Amygdala (tissue), 56 donors: ENCODE measurements at regions not wholly inside any gene's neighbourhood (a gene's known extent, or its start where the extent isn't known, plus 50 kb on each side); places are given as distances from the start of the nearest gene placed in this dataset.
A peak's percentile ranks its signal among the peaks of the same experiment; 100 is the strongest.
"Not testable (repeated sequence)": the region's sequence is repeated elsewhere in the genome, so short reads cannot be mapped to it uniquely, and the experiment has no call there.

ENCODE experiments used
- DNase-seq, 56 donors: peaks; one replicate each; lab custom pipeline; 2025; lab: John Stamatoyannopoulos, UW

DNA sequence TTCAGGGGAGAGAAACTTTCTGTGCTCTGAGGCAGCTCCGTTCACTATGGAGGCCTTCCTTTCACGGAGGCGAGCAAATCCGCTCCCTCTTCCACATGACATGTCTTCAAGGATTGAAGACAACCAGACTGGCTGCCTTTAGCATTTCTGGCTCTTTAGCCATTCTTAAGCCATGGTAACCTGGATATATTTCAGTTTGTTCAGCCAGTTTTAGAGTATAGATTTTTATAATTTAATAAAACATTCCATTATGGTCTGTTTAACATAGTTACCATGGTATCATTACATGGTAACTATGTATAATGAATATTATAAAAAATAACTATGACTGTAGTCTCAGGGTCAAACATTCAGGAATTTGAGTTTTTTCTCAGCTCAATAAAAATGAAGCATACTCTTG, 54.2 kb upstream of the NFIA start:
- no peak for DNase-seq

DNA sequence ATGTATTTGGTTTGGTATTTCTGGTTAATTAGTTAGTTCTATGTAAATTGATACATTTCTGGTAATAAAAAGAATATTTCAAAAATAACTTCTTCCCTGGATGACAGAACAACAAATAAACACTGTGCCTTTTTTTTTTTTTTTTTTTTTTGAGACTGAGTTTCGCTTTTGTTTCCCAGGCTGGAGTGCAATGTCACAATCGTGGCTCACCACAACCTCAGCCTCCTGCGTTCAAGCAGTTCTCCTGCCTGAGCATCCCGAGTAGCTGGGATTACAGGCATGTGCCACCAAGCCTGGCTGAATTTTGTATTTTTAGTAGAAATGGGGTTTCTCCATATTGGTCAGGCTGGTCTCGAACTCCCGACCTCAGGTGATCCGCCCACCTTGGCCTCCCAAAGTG, 64.3 kb upstream of the NFIA start:
- not testable (repeated sequence) for DNase-seq

DNA sequence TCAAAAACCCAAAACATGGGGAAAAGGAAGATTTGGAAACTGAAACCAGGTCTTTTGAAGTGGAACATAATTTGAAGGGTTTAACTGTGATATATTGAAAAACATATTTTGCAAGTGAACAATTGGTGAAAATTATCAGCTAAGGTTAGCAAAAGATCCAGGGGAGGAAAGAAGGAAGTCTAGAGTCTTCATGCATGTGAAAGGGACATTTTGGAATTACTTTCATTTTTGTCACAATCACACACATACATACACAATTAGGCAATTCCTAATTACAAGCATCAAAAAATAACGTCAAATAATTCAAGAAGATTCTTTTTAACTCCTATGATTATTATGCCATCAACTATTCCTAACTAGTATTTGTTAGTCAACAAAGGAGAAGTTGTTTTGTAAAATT, 64.7 kb upstream of the NFIA start:
- no peak for DNase-seq

DNA sequence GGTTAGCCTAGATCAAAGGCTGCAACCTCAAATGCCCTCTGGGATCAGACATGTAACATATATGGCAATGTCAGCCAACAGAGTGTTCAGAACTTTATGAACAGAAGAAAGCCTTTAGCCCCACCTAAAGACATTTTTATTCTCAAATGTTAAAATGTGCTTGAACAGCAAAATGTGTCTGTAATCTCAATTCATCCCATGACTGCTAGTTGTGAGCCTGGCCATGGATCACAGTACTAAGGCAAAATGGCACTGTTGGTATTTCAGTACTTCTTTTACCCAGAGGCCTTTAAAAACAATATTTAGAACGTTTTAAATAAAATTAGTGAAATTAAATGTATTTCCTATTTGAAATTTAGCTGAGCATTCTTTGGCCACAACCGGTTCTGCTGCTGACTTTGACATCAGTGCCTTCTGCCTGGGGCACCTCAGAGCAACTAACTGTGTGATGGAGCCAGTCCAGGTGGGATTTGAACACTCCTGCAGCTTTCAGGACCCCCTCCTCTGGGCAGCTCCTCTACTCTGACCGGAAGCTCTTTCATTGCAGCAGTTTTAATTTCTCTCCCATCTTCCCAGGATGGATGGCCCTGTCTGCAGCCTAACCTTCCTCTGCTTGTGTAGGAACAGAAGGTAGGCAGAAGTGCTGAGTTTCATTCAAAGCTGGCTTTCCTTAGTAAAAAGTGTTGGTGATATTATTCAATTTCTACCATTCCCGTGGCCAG, 68.3 kb upstream of the NFIA start:
- DNase-seq: no peak

DNA sequence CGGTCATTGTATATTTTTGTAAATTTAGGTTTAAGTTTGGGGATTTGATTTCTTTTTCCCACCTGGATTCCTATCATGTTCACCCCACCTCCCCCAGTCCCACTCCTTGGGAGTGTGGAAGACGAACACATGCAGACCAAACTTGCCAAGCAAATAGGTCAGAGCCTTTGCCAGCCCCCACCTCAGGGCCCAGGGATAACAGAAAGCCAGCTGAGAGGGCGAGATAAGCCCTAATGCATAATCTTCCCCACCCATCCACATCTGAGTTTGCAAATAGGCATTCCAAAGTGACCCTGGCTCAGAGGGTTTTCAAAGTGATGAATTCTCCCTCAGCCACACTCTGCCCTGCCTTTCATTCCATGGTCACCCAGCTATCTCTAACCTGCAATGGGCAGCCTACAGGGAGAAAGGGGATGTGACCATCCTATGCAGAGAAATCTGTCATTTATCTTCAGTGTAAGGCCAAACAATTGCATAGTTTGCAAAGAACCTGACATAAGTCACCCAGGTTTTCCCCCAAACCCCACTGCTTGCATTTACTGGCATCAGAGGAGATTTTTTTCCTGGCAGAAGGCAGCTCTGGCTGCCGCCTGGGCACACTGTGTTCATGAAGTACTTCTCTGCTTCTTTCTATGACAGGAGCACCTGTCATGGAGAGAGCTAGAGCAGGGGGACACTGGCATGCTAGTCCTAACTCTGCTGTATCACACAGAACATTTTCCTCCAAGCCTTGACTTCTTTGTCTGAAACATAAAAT, 69.0 kb upstream of the NFIA start:
- no peak for DNase-seq

DNA sequence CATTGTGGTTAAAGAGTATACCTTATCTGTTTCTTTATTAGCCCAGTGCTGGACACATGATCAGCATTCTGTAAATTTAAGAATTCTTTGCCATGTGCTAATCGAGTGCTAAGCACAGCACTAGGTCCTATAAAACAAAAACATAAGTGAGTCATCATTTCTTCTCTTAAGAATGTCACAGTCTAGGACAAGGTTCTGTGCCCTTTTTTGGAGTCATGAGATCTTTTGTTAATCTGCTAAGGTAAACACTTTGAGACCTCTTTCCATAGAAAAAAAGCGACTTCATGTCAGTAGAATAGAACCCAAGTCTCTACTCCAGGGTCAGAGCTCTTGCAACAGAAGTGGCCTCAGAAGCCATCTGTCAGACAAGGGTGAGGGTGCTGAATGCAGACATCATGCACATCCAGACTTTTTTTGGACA, 70.0 kb upstream of the NFIA start:
- DNase-seq: no peak

DNA sequence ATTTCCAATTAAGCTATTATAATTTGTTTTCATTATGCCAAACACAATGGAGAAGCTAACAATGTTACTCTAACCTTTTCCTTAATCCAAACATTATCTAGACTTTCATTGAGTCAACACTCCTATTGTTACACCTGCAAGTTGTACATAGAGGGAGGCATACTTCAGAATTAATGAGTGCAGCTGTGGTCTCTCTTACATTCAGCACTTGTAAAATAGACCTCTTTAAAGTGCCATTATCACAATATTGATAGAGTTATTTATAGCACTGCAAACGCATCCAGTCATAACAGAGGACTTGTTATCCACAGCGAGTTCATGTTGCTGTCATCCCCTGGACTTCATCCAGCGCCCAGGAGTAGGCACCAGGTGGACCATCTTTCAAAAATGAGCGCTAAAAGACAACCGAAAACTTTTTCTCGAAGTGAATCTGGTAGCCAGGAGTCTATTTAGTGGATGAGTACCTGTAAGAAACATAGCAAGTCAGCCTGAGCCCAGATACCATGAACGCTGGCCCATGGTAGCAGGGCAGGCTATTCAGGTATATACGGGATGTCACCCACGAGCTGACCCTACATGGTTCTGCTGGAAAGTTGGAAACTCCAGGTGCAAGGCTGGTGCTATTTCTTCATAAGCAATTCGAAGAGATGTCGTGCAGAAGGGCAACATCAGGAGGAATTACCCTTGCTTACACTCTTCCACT, 70.6 kb upstream of the NFIA start:
- DNase-seq: peak in 3 of 56 donors; percentile 1 to 43 (median 9)

DNA sequence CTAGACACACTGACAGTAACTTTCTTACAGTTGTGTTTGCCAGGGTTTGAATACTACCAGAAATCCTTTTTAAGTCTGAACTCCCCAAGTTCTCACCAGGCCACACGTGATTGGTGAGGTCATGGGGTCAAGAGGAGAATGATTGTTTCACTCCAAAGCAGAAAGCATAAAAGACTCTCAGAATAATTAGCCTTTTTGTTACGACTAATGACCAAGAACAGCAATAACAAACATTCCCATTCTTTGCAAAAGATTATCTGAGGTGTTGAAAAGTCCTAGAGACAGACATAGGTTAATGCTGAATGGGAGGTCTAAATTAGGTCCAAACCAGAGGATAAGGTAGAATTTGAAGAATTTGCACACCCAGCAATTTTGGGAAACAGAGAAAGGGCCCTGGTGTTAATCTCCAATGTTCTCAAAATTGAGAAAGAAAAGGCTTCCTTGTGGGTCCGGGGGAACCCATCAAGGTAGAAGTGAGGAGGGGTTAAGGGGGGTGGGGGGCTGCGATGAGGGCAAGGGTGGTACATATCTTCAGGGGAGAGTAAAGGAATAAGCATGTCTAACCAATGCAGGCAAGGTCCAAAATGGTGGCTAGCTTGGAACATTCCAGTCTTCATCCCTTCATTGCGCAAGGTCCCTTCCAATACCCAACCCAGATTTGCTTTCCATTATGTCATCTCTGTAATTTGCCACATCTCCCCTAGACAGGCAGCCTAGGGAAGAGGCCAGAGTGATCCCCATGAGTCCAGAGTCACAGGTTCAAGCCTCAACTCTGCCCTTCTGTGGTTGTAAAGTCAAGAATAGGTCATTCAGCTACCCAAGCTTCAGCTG, 74.6 kb upstream of the NFIA start:
- DNase-seq: peak in 1 of 56 donors; percentile 11

DNA sequence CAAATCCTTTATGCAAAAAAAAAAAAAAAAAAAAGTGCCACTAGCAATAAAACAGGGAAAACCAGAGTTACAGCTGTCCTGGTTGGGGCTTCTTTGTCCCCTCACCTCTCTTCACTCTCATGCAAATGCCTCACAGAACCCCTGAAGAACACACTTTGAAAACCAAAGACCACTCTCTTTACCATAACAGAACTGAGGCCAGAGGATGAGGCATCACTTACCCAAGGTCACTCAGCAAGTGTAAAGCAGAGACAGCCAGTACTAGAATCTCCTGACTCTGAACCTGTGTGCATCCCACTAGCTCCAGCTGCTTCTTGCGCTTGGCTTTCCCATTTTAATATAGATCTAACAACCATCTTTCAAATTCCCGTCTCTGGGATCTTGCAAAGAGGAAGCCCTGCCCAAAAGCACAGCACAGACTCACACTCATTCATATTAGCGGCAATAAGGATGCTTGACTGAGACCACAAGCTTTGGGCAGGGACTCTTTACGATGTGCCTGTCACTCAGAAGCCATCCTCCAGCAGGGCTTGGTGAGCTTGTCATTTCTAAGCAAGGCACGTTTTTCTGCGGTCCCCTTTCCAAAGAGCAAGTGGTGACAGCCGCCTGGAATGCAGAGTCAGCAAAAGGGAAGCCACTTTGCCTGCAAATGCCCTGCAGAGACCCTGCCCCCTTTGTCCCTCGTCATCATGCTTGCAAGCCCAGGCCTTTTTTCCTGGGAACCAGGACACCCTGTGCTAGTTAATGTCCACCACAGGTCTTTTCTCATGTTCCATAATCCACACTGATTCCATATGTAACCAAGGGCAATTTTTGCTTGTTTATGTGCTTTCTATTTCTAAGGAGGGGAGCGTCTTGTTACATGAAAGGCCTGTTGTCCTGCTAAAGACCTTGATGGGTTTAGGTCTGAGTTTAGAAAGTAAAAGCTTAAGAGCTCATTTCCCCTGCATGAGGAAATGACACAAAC, 76.5 kb upstream of the NFIA start:
- peak in 24 of 56 donors; percentile 1 to 45 (median 12) for DNase-seq

DNA sequence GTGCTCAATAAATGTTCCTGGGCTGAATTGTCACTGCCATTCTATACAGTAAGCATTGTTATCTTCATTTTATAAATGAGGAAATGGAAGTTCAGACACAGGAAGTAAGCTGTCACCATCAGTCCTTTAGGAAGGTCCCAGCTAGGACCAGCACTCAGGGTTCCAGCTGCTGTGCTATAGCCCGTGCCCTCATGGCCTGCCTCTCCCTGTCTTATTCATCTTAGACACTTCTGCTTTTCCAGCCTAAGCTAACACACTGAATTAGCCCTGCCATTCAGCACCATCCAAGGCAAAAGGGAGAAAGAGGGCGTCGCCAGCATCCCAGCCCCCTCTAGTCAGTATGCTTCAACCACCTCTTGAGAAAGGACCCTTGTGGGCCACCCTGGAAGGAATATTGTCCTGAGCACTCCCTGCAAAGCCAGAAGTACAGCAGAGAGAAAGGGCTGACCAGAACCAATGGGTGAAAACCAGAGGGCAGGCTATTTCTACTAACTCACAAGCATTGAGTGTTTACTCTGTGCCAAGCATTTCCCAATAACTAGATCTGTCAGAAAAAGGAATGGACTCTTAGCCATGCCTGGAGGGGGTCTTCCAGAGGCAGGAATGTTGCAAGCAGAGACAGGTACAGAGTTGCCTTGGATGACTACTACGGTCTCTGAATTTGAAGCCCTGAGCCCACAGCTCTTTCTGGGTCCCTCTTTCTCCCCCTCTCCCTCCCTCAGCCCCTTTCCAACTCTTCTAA, 77.9 kb upstream of the NFIA start:
- no peak for DNase-seq

DNA sequence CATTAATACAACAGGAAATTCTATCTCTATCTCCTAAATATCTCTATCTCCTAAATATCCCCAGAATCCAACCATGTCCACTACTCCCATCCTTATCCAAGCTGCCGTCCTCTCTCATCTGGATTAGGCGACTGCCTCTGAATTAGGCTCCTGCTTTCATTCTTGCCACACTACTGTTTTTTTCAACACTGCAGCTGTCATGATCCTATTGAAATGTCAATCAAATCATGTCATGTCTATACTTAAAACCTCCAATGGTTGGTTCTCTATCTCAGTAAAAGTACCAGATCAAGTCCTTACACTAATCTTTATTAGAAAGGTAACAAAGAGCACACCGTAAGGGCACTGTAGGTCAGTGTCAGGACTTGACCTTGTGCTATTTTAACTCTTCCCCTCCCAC, 82.0 kb upstream of the NFIA start:
- DNase-seq: no peak

DNA sequence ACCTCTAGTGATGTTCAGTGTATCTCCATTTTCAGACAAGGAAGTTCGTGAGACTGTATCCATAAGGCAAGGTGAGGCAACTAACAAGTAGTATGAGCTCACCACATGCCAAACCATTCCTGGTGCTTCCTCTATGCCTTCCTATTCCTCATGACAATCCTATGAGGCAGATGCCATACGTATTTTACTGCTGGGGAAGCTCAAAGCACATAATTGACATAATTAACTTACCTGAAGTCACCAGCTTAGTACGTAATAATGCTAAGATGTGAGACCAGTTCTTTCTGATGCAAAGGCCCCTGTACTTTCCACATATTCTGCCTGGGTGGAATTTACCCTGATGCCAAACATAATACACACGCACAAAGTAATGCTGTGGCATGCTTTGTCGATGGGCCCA, 83.6 kb upstream of the NFIA start:
- no peak for DNase-seq

DNA sequence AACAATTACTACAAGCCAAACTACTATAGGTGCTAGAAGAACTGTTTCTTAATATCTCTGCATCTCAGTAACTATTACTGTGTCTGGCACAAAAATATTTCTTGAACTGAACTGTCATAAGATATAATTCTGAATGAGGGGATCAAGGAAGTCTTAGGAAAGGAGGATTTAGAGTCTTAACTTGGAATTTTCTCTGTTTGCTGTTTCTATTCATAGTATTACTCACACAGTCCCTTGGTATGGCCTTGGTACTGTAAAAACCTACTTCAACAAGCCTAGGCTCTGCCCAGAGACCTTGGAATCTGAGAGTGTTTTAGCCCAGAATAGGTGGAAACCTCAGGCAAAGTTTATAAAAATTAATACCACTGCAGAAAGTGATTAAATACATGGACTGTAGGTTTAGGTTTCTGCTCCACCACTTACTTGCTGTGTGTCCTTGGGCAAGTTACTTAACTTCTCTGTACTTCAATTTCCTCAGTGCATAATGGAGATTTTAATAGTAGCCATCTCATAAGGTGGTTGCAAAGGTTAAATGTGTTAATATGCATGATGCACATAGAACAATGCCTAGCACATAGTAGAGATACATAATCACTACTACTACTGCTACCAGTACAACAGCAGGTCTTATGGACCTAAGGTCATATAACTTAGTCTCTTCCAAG, 87.4 kb upstream of the NFIA start:
- no peak for DNase-seq

DNA sequence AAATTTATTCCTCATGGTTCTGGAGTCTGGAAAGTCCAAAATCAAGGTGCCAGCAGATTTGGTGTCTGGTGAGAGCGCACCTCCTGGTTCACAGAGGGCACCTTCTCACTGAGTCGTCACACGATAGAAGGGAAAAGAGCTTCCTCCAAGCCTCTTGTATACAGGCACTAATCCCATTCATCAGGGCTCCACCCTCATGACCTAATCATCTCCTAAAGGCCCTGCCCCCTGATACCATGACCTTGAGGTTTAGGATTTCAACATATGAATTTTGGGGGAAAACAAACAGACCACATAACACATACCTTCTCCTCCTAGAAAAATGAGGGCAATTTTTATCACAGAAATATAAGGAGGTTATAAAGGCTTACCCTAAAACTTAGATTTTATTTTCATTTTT, 88.0 kb upstream of the NFIA start:
- no peak for DNase-seq

DNA sequence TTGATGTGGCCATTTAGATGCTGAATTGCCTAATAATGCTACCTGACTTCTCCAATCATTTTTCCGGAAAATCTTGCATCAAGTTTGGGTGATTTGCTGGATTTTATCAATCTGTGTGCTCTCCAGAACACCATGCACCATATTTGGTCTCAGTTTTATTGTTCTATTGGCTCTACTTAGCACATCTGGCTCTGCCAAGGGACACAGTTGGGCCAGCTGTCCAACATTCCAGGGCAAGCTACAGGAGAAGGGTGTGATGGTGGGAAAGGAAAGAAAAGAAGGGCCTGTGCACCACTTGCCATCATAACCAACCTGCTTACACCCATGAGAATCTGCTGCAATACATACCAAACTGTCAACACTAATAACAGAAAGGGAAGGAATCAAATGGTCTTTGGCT, 90.2 kb upstream of the NFIA start:
- no peak for DNase-seq

DNA sequence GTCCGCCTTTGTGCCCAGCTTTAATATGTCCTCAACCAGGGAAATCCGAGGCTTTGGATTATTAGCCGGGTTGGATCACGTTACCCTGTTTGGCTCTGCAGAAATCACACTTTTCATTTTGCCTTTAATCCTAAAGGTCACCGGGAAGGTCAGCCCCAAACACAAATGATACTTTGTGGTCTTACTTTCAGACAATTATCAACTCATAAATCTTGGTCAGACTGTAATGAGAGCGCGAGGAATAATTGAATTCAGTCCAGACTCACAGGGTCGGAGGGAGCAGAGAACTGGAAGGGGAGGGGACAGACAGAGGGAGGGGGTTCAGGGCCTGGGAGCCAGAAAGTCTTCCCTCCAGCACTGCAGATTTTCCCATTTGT, 91.7 kb upstream of the NFIA start:
- DNase-seq: no peak

DNA sequence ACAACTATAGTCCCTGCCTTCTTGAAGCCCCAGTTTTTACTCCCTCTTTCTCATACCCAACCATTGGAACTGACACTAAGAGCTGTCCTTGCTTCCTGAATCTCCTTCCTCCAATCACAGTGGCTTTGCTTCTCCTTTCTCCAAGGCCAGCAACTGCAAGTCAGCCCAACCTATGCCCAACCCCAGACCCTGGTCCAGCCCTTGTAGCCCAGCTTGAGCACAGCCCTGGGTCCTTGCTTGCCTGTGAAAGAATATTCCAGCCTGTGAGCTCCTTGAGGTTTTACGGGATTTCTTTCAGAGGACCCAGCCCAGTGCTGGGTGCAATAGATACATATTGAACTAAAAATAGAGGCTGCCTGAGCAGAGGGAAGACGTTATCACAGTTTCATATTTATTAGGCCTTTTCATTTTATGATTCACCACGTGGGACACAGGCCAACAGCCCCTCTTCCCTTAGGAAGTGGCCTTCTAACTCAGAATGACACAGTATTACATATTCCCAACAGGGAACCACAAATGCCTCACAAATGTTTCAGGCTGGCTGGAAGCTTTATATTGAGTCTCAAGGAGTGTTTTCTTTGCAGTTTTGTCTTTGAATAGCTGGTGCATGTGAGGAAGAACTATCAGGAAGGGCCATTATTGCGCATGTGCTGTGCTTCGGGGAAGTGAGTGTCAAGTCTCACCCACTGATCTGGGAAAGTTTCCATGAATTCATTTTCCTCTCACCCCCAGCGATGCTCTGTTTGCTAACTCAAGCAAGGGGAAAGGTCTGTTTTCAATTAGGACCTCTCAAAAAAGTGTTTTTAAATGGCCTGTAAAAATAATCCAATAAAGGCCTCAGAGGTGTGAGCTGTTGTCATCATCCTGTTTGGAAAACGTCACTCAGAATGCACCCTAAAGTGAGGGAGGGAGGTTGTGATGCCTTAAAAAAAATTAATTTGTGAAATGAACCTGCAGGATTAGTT, 92.3 kb upstream of the NFIA start:
- peak in 1 of 56 donors; percentile 8 for DNase-seq
